Large intestine (tissue), 3 donors: ENCODE measurements at regions not wholly inside any gene's neighbourhood (a gene's known extent, or its start where the extent isn't known, plus 50 kb on each side); places are given as distances from the start of the nearest gene placed in this dataset.
A peak's percentile ranks its signal among the peaks of the same experiment; 100 is the strongest.

ENCODE experiments used
- DNase-seq, 2 donors: peaks; one replicate each; pipeline versions ENCODE4 v3.0.0 to v3.0.0-alpha.2; 2013
- H3K27ac ChIP-seq: one replicate; pipeline ENCODE4 v1.5.1; 2013; ENCODE audit warnings: low read length
- H3K27me3 ChIP-seq: 2 replicates; pipeline ENCODE4 v1.6.1; 2013; ENCODE audit warnings: low read length; ENCODE audit not compliant: control insufficient read depth, insufficient read depth
- H3K36me3 ChIP-seq: 2 replicates; pipeline ENCODE4 v1.6.1; 2013; ENCODE audit warnings: low read length; ENCODE audit not compliant: control insufficient read depth, insufficient read depth
- H3K4me1 ChIP-seq: one replicate; pipeline ENCODE4 v1.6.1; 2013; ENCODE audit warnings: low read length; ENCODE audit not compliant: control insufficient read depth, insufficient read depth
- H3K4me3 ChIP-seq: one replicate; pipeline ENCODE4 v1.5.1; 2013; ENCODE audit warnings: low read length
- H3K9me3 ChIP-seq: one replicate; pipeline ENCODE4 v1.6.1; 2013; ENCODE audit warnings: mild to moderate bottlenecking, low read depth, low read length, moderate library complexity; ENCODE audit not compliant: control insufficient read depth
- WGBS: methylation state at CpG from one replicate; pipeline ENCODE4 v1.1.5; 2013; ENCODE audit warnings: low lambda C conversion rate; ENCODE audit not compliant: insufficient coverage; 5-methylcytosine and 5-hydroxymethylcytosine counted together

GRCh38 chr18:44171301-44171700 lies 509.4 kb upstream of the SETBP1 start:
- Histone ChIP-seq H3K4me3 (no peak overlapping the region), H3K9me3 (no peaks in the 10 kb centered on the region), H3K4me1 (no peaks in the 10 kb centered on the region), H3K36me3 (no peaks in the 10 kb centered on the region), H3K27ac (no peak overlapping the region), H3K27me3 (no peaks in the 10 kb centered on the region)
- DNase-seq: no peak
- WGBS: 86% methylated on average over 1 of the region's 5 CpGs

GRCh38 chr18:44175891-44176290 lies 504.8 kb upstream of the SETBP1 start:
- WGBS: 100% methylated on average over 1 of the region's 2 CpGs
- Histone ChIP-seq H3K36me3 (no peaks in the 10 kb centered on the region), H3K27me3 (no peaks in the 10 kb centered on the region), H3K4me3 (no peak overlapping the region), H3K4me1 (no peaks in the 10 kb centered on the region), H3K9me3 (no peaks in the 10 kb centered on the region), H3K27ac (no peak overlapping the region)
- DNase-seq: no peak

GRCh38 chr18:44178476-44178875 lies 502.2 kb upstream of the SETBP1 start:
- no CpG with 5 or more reads among the region's 2 CpGs for WGBS
- Histone ChIP-seq H3K9me3 (no peaks in the 10 kb centered on the region), H3K4me3 (no peak overlapping the region), H3K4me1 (no peaks in the 10 kb centered on the region), H3K27me3 (no peaks in the 10 kb centered on the region), H3K27ac (no peak overlapping the region), H3K36me3 (no peaks in the 10 kb centered on the region)
- DNase-seq: no peak

- Histone ChIP-seq H3K36me3 (no peaks in the 10 kb centered on the region), H3K4me3 (no peak overlapping the region), H3K9me3 (no peaks in the 10 kb centered on the region), H3K27me3 (no peaks in the 10 kb centered on the region), H3K4me1 (no peaks in the 10 kb centered on the region), H3K27ac (no peak overlapping the region)
- WGBS: 100% methylated on average over 1 of the region's 10 CpGs
- DNase-seq: no peak
Observed at GRCh38 chr18:44179693-44180092, 501.0 kb upstream of the SETBP1 start.

GRCh38 chr18:44180683-44181082 lies 500.0 kb upstream of the SETBP1 start:
- no peak for DNase-seq
- no CpG with 5 or more reads among the region's 1 CpG for WGBS

GRCh38 chr18:44181951-44182747 lies 498.5 kb upstream of the SETBP1 start:
- no peaks in the 10 kb centered on the region for H3K36me3 ChIP-seq
- no peaks in the 10 kb centered on the region for H3K9me3 ChIP-seq
- no peak overlapping the region for H3K4me3 ChIP-seq
- no peak for DNase-seq
- no peaks in the 10 kb centered on the region for H3K27me3 ChIP-seq
- H3K4me1 ChIP-seq: no peaks in the 10 kb centered on the region
- H3K27ac ChIP-seq: no peak overlapping the region
- WGBS: 40% methylated on average over 1 of the region's 3 CpGs

More at GRCh38 chr18:44180683-44181082, 500.0 kb upstream of the SETBP1 start:
- H3K4me3 ChIP-seq: no peak overlapping the region
- H3K27me3 ChIP-seq: no peaks in the 10 kb centered on the region
- H3K27ac ChIP-seq: no peak overlapping the region
- H3K9me3 ChIP-seq: no peaks in the 10 kb centered on the region
- no peaks in the 10 kb centered on the region for H3K36me3 ChIP-seq
- H3K4me1 ChIP-seq: no peaks in the 10 kb centered on the region

GRCh38 chr18:44186001-44186400 lies 494.7 kb upstream of the SETBP1 start:
- no peaks in the 10 kb centered on the region for H3K4me1 ChIP-seq
- no peak overlapping the region for H3K4me3 ChIP-seq
- WGBS: 94% methylated on average over 3 of the region's 3 CpGs
- DNase-seq: no peak
- no peaks in the 10 kb centered on the region for H3K9me3 ChIP-seq
- H3K27me3 ChIP-seq: no peaks in the 10 kb centered on the region
- H3K27ac ChIP-seq: no peak overlapping the region
- no peaks in the 10 kb centered on the region for H3K36me3 ChIP-seq

GRCh38 chr18:44187090-44187489 lies 493.6 kb upstream of the SETBP1 start:
- Histone ChIP-seq H3K27me3 (no peaks in the 10 kb centered on the region), H3K4me3 (no peak overlapping the region), H3K27ac (no peak overlapping the region), H3K9me3 (no peaks in the 10 kb centered on the region), H3K4me1 (no peaks in the 10 kb centered on the region), H3K36me3 (no peaks in the 10 kb centered on the region)
- 100% methylated on average over 1 of the region's 2 CpGs for WGBS
- no peak for DNase-seq

GRCh38 chr18:44195394-44196140 lies 485.1 kb upstream of the SETBP1 start:
- H3K27me3 ChIP-seq: no peaks in the 10 kb centered on the region
- H3K36me3 ChIP-seq: no peaks in the 10 kb centered on the region
- peaks cover 19% of the 10 kb centered on the region for H3K4me1 ChIP-seq
- H3K4me3 ChIP-seq: no peak overlapping the region
- H3K9me3 ChIP-seq: no peaks in the 10 kb centered on the region
- 100% methylated on average over 1 of the region's 4 CpGs for whole genome bisulfite sequencing
- DNase-seq: no peak
- H3K27ac ChIP-seq: no peak overlapping the region

- WGBS: no CpG with 5 or more reads among the region's 8 CpGs
- H3K4me3 ChIP-seq: no peak overlapping the region
- no peaks in the 10 kb centered on the region for H3K27me3 ChIP-seq
- DNase-seq: peak; percentile 47 to 76
- peaks cover 19% of the 10 kb centered on the region for H3K4me1 ChIP-seq
- H3K27ac ChIP-seq: peak overlapping the region; percentile 13
- no peaks in the 10 kb centered on the region for H3K9me3 ChIP-seq
- H3K36me3 ChIP-seq: no peaks in the 10 kb centered on the region
Observed at GRCh38 chr18:44197832-44198611, 482.7 kb upstream of the SETBP1 start.
